HG02970 (cell line): ENCODE measurements at regions not wholly inside any gene's neighbourhood (a gene's known extent, or its start where the extent isn't known, plus 50 kb on each side); places are given as distances from the start of the nearest gene placed in this dataset.

Source experiments
- ATAC-seq: cut with Tn5 transposase; IDR thresholded peaks from one replicate; pipeline ENCODE4 v1.9.1; 2021; ENCODE audit warnings: mild to moderate bottlenecking, moderate library complexity, moderate number of reproducible peaks; ENCODE audit not compliant: unreplicated experiment, low FRiP score

GRCh38 chr16:66001432-66001831 lies 365.1 kb upstream of the CDH5 start:
- ATAC-seq: no peak

- no peak for ATAC-seq
These were observed 368.0 kb upstream of the CDH5 start for GRCh38 chr16:65998443-65998842.

DNA sequence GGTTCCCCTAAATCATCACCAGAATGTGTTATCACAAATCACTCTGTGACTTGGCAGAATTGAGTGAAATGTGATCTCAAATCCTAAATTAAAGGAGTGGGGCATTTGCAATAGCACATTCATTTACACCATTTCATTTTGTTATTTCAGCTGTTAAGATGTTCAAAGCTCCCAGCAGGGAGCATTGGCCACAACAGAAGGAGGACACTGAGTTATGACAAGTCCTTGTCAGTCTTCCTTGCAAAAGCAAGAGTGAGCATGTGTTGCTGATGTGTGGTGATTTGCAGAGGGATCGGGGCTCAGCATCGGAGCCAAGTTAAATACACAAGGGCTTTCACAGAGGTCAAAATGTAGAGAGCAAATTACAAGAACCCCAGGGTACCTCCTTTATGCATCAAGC lies 372.2 kb upstream of the CDH5 start:
- no peak for ATAC-seq

- ATAC-seq: no peak
These were observed 375.3 kb upstream of the CDH5 start for GRCh38 chr16:65991149-65991701.

GRCh38 chr16:65989861-65990604 lies 376.5 kb upstream of the CDH5 start:
- no peak for ATAC-seq

GRCh38 chr16:65988024-65988595 lies 378.4 kb upstream of the CDH5 start:
- no peak for ATAC-seq

DNA sequence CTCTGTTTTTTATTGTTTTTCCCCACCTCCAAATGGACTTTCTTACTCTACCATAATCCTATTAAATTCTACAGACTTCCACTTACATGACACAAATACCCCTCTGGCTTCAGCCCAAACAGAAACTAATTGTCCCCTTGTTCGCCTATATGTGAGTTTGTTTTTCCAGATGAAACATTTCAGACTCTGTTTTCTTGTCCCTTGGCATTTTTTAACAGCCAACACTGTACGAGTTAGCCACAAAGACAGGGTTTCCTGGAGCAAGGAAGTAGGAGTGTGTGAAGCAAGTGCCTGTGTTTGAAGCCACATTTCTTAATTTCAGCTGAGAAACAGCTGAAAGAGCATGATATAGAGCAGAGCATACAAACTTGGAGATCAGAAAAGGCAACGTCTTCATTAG lies 382.2 kb upstream of the CDH5 start:
- no peak for ATAC-seq

DNA sequence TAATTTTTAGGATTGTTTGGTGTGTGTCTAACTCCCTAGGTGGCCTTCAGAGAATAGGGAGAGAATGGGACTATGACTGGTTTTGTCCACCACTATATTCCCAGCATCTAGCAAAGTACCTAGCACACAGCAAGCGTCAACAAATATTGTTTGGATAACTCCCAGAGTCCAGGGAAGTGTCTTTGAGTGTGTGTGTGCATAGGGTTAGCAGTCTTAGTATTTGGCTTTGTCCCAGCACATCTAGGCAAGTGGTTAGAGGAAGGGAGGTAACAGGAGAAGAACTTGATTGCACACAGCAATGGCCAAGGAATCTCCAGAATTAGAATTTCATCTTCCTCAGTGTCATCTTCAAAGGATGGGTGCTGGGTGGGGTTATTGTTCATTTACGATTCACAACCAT lies 385.4 kb upstream of the CDH5 start:
- no peak for ATAC-seq

DNA sequence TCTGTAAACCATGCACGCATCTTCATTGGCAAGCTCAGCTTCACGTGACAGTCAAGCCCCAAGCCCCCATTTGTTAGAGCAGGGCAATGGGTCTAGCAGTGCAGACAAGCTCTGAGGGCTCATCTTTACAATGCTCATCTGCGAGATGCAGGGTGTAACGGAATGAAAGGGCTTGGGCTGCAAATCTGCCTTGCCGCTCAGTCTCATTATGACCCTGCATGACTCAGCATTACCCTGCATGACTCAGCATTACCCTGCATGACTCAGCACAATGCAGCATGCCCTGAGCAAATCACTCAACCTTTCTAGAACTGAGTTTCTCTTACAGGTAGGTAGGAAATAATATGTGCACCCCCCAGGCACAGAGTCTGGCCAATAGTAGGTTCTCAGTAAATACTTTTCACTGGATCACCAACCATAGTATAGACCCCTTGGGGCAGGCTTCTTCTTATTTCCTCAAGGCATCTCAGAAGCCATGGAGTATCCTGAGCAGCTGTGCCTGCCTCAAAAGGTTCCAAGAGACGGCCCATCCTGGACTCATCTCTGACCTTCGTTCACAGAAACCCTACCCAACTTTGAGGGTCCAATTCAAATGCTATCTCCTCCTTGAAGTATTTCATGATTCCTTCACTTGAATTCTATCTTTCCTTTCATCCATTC lies 391.3 kb upstream of the CDH5 start:
- ATAC-seq: no peak

DNA sequence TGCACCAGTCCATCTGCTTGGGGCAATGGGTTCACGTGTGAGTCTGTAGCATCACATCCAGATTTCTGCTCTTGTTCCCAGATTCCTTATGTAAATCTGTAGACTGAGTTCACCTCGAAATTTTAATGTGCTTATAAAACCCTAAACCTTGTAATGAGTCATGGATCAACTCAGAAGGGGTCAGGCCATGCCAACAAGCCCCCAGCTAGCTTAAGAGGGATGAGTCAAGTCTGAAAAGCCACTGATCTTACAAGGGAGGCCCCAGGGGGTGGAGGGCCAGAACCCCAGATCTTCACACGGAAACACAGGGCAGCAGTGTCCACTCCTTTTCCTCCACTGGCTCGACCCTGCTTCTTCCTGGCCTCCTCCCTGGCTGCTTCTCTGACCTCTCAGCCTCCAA lies 399.1 kb upstream of the CDH5 start:
- ATAC-seq: no peak

DNA sequence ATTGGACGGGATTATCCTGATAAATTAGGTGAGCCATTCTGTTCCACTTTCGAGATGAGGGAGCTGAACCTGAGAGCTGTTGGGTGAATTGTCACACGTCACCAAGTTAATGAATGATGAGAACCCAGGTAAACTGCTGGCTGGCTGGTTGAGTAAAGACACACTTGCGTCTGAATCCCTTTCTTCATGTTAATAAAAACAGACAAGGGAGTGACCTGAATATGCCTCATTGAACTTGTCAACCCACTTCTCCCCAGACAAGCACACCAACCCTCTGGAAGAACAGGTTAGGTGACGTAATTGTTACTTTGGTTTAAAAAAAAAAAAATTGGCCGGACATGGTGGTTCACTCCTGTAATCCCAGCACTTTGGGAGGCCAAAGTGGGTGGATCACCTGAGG lies 400.9 kb upstream of the CDH5 start:
- ATAC-seq: no peak

- ATAC-seq: no peak
These were observed 401.7 kb upstream of the CDH5 start for GRCh38 chr16:65964752-65965151.

- ATAC-seq: no peak
These were observed 404.9 kb upstream of the CDH5 start for GRCh38 chr16:65961476-65962143.

DNA sequence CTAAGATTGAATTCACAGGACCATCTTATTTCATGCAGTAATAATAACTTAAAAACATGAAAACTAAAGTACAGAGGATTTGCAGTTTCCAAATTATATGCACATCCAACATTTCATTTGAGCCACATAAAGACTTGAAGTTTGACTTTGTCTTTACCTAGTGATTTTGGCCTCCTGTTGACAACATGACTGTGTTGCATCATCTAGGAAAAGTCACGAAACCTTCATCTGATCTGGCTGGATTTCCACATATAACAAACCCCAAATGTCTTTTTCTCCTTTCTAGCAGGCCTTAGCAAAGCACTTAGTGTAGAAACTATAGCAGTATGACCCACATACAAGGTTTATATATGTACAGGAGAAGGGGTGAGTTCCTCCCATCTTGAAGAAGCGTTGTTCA lies 406.5 kb upstream of the CDH5 start:
- ATAC-seq: no peak

GRCh38 chr16:65958086-65958485 lies 408.4 kb upstream of the CDH5 start:
- ATAC-seq: no peak

DNA sequence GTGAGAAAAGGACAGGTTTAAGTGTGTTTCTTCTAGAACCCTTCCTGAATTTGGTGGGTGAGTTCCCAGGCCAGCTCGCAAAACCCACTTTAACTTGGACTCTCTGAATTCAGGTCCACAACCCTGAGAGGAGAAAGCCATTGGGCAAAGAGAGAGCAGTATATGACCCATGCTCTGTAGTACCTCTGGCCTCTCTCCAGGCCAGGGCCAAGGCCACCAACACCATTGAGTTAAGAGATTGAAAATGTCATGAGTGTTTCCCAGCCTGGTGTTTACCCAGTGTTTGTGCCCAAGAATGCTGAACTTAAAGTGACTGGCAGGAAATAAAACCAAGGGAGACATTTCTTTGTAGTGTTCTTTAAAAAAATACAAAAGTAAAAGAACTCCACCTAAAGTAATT lies 410.4 kb upstream of the CDH5 start:
- no peak for ATAC-seq

DNA sequence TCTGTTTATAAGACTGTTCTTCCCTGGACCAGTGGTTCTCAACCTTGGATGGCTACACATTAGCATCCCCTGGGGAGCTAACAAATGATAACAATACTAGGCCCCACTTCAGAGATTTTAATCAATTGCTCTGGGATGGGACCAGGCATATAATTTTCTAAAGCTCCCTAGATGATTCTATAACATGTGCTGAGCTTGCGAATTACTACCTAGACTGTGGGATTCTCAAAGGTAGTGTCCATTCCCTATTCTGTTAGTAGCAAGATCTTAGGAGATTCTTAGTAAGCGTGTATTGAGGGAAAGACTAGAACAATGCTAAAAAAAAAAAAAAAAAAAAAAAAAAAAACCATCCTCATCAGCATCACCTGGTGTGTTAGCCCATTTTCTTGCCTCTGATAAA lies 412.0 kb upstream of the CDH5 start:
- ATAC-seq: no peak

- no peak for ATAC-seq
These were observed 416.3 kb upstream of the CDH5 start for GRCh38 chr16:65950211-65950610.

DNA sequence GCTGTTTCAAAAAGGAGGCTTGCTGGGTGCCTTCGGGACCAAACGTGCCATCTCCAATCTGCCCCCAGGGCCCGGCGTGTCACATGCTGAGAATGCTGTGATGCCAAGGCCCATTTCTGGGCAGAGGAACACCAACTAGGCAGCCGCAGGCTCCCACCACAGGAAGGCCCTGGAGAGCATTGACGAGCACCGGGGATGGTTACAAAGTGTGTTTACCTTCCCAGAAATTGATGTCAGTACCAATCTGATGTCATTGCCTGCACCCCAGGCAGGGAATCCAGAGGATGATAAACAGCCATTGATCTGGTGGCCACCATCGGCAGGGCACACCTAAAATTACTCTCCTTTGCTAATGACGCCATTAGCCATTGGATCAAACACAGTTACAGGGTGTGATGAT lies 418.1 kb upstream of the CDH5 start:
- no peak for ATAC-seq

- ATAC-seq: no peak
These were observed 418.5 kb upstream of the CDH5 start for GRCh38 chr16:65947951-65948350.

GRCh38 chr16:65945493-65945892 lies 421.0 kb upstream of the CDH5 start:
- ATAC-seq: no peak
